Renal pelvis (tissue), 1 donor: ENCODE measurements at regions not wholly inside any gene's neighbourhood (a gene's known extent, or its start where the extent isn't known, plus 50 kb on each side); places are given as distances from the start of the nearest gene placed in this dataset.

Experiments
- DNase-seq: peaks from one replicate; pipeline ENCODE4 v3.0.0-alpha.2; 2013

GRCh38 chr16:79297805-79298204, 302.7 kb downstream of the MAF start:
- no peak for DNase-seq

- DNase-seq: no peak
These were observed 303.2 kb downstream of the MAF start for GRCh38 chr16:79297296-79297695.

DNA sequence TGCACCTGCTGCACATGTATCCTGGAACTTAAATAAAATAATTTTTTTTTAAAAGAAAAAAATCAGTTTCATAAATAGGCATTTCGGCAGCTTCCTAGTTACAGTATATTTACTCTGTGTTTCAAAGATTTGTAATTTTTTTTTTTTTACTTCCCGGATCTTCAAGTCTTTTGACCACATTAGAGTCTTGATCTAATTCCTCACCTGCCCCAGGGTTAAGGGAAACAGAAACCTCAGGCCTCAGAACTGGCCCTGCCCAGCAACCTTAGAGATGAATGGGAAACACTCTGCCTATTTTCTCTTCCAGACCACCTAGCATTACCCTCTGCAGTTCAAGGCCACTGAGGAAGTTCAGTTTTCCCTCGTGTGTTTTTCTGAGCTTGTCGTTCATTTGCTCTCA, 304.0 kb downstream of the MAF start:
- DNase-seq: no peak

DNA sequence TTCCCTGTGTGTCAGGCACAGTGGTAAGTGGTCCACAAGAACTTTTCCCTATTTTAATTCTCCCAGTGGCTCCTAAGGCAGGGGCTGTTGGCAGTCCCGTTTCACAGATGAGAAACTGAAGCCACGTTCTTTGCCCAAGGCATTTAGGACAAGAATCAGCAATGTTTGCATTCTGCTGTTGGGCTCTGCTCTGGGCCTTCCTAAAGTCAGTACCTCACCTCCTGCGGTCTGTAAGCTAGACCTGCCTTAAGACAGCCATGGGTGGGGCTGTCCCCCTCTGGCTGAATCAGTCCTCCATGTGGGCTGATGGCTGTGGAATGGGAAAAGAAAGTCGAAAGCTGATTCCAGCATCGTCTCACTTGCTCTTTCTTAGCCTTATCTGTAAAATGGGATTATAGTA, 304.8 kb downstream of the MAF start:
- no peak for DNase-seq

DNA sequence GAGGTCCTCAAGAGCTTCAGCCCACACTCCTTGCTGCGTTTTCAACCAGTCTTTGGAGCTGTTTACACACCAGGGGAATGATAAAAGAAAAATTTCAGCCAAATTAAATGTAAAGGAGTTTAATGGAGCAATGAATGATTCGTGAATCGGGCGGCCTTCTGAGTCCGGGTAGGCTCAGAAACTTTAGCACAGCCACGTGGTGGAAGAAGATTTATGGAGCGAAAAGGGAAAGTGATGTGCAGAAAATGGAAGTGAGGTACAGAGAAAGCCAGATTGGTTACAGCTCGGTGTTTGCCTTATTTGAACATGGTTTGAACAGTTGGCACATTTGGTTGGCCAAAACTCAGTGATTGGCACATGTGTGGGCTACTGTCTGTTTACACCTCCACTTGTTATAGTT, 305.4 kb downstream of the MAF start:
- DNase-seq: no peak

- DNase-seq: no peak
These were observed 306.0 kb downstream of the MAF start for GRCh38 chr16:79294568-79294967.

- DNase-seq: no peak
These were observed 306.6 kb downstream of the MAF start for GRCh38 chr16:79293836-79294460.

DNA sequence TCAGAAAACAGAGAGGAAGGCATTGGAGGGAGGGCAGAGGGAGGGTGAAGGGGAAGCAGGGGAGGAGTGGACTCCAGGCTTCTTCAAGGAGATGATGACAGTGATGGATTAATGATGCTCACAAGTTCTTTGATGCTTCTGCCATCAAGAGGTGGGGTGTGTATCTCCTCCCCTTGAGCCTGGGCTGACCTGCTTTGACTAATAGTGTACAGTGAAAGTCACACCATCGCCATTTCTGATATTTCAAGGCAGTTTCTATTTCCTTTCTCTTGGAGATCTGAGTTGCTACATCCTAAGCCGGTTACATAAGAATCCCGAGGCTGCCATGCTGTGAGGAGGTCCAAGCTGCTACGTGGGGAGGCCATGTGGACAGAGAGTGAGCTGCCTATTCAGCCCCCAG, 312.5 kb downstream of the MAF start:
- no peak for DNase-seq

- DNase-seq: no peak
These were observed 313.1 kb downstream of the MAF start for GRCh38 chr16:79287424-79287917.

GRCh38 chr16:79286646-79287423, 313.7 kb downstream of the MAF start:
- no peak for DNase-seq

DNA sequence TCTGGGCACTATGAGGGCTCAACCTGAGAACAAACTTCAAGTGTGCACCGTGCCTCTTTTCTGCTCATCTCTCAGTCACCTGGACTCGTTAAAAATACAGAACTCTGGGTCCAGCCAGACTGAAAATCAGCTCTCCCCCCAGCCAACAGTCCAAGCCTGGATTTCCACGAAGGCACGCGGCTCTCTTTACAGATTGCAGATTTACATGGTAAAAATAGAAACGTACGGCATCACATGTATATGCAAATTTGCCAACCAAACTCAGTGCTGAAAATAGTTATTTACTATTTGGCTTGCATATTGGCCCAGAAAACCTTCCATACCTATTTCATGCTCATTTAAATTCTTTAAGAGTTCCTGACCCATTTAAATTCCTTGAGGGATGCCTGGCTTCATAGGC, 315.8 kb downstream of the MAF start:
- no peak for DNase-seq

- DNase-seq: no peak
These were observed 317.0 kb downstream of the MAF start for GRCh38 chr16:79283578-79283977.

DNA sequence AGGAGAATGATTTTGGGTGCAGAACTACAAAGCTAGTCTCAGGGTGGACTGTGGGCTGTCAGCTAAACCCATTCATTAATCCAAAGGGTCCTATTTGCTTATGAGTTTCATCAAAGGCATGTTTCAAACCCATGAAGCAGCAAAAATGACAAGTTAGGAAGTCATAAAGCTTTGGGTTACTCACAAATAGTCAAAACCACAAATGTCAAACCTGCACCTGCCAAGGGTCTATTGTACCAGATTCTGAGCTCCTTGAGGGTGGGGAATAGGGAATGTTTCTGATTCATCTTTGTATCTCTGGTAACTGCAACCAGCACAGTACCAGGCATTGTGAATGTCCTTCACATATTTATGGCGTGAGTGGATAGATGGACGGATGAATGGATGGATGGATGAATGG, 317.7 kb downstream of the MAF start:
- no peak for DNase-seq

DNA sequence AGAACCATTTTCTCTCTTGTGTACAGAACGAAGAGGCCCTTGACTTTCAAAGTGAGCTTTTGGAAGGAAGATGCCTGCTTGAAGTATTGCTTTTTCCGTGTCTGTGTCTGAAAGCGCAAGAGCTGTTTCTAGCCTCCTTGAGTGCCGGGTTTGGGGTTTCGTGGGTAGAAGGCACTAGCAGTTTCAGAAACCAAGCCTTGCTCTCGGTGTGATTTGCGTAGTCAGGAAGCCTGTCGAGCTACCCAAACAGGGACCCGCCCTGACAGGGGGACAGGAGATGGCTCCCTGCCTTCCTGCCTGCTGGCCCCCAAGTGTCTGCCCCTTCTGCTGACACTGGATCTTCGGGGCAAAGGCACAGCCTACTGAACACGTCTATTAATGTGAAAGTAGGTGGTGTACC, 322.0 kb downstream of the MAF start:
- no peak for DNase-seq

GRCh38 chr16:79276501-79276900, 324.0 kb downstream of the MAF start:
- DNase-seq: no peak

DNA sequence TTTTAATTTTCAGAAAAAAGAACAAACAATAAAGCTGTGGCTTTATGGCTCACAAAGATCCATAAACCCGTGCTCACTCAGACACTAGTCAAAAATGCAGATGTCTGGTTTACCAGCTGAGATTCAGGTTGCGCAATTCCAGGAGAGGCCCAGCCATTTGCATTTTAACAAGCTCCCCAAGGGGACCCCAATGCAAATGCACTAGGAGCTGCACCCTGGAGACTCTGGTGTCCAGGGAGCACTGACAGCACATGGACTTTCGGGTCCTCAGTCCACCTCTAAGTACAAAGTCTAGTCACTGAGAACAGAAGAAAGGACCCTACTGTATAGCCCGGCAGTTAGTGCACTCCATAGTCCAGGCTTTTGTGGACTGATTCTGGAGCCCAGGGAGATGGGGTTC, 326.3 kb downstream of the MAF start:
- DNase-seq: no peak

GRCh38 chr16:79272141-79272577, 328.4 kb downstream of the MAF start:
- DNase-seq: no peak

DNA sequence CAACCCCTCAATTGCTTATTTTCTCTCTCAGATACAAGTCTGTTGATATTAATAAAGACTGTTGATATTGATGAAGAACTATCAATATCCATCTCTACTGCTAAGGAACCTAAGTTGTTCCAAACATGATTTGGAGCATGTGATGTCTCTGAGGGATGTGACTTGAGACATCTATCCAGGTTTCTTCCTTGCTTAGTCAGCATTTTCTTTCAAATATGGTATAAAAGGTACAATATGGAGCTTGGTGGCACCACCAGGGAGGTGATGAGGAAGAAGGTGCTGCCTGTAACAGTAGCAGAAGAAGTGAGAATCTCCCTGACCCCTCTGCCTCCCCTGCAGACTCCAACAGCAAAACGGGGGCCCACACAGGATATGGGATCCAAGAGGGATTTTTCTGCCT, 329.0 kb downstream of the MAF start:
- DNase-seq: no peak

DNA sequence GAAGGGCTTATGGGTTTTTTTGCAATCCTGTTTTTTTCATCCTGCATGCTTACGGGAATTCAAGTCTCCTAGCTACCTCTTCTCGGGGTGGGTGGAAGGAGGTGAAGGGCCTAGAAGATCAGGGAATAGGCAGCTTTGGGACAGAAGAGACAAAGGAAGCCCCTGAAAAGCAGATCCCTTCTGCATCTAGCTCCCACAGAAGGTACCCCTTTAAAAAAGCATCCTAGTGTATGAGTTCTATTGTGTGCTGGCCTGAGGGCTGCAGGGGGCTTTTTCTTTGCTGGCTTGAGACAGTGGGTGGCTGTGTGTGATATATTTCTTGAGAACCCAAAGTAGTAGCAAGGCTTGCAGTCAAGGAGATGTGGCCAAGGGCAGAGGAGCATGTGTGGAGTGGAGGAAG, 330.5 kb downstream of the MAF start:
- no peak for DNase-seq

GRCh38 chr16:79269211-79269863, 331.2 kb downstream of the MAF start:
- DNase-seq: no peak

DNA sequence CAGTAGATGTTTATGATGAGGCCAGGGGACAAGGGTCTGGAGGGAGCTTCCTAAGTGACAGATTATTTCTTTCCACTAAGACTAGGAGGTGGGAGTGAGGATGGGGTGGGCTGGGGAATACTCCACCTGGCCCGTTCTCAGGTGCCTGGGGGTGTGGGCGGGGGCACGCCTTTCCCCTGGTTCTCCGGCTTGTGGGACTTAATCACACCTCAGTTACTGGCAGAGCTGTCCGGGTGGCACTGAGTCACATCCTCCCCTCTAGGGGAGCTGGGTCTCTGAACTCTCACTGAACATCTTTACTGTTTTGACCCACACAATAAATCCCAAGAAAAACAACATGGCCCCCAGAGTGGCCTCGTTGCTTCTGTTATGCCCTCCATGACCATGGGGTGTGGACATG, 332.8 kb downstream of the MAF start:
- no peak for DNase-seq

DNA sequence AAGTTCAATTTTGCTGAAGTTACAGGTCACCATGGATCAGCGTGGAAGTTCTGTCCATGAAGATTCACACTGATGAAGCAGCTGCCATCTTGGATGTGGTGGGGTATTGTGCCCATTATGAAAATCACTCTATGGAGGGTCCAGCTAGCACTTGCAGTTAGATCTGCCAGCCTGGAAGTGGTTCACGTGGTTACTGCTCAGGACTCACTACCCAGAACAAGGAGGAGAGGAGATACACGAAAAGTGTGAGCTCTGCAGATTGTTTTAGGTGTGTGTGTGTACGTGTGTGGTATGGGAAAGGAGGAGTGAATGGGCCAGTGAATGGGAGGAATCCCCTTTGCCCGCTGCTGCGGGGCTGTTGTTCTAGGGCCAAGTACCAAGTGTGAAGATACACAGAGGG, 333.4 kb downstream of the MAF start:
- no peak for DNase-seq

DNA sequence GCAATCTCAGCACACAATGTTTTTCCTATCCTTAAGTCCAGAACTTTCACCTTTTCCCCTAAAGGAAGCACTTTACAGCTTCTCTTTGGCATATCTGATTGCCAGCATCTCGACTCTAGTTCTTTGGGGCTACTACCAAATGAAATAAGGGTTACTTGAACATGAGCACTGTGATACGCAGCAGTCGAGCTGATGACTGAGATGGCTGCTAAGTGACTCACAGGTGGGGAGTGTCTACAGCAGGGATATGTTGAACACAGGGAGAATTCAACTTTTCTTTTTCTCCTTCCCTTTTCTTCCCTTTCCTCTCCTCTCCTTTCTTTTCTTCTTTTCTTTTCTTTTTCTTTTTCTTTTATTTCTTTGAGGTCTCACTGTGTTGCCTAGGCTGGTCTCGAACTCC, 334.8 kb downstream of the MAF start:
- no peak for DNase-seq
